ENCODE measurements at regions not wholly inside any gene's neighbourhood (a gene's known extent, or its start where the extent isn't known, plus 50 kb on each side); places are given as distances from the start of the nearest gene placed in this dataset.

GRCh38 chr4:24044610-24045589, 155.1 kb upstream of the PPARGC1A start:
- TF ChIP-seq CTCF (IDR thresholded peaks at IDR 0.05) (no peak), POLR2A (IDR thresholded peaks at IDR 0.05) (no peak), EP300 (IDR thresholded peaks at IDR 0.05) (no peak)

All from ovary (tissue), 3 donors.